Uterus (tissue), 2 donors: ENCODE measurements at regions not wholly inside any gene's neighbourhood (a gene's known extent, or its start where the extent isn't known, plus 50 kb on each side); places are given as distances from the start of the nearest gene placed in this dataset.

Experiments used
- CTCF ChIP-seq, 4 experiments: fragments of 200-600 bp in 2 of 4; fragments of 450-650 bp in 2 of 4; sonication (generic) in 2 of 4; IDR thresholded peaks; one replicate each; pipeline ENCODE4 v1.5.1; 2016 to 2019; ENCODE audit warnings: antibody characterized with exemption in 4 of 4, mild to moderate bottlenecking in 2 of 4, moderate library complexity in 1 of 4
- POLR2A ChIP-seq, 2 donors: fragments of 450-650 bp; IDR thresholded peaks; one replicate each; pipeline ENCODE4 v1.6.1; 2016; ENCODE audit warnings: antibody characterized with exemption in 2 of 2, mild to moderate bottlenecking in 1 of 2, moderate library complexity in 1 of 2

GRCh38 chr6:95917034-95917433 is 98.7 kb upstream of the FUT9 start:
- TF ChIP-seq CTCF (IDR thresholded peaks at IDR 0.05) (no peak), POLR2A (IDR thresholded peaks at IDR 0.05) (no peak)
